Inflammatory macrophage treated with lipopolysaccharide for 1 hour (primary cell): ENCODE measurements at regions not wholly inside any gene's neighbourhood (a gene's known extent, or its start where the extent isn't known, plus 50 kb on each side); places are given as distances from the start of the nearest gene placed in this dataset.
"Not testable (repeated sequence)": the region's sequence is repeated elsewhere in the genome, so short reads cannot be mapped to it uniquely, and the experiment has no call there.

ENCODE experiments used
- DNase-seq, 2 donors: peaks; one replicate each; pipeline ENCODE4 v3.0.0-alpha.2; 2020 to 2022

DNA sequence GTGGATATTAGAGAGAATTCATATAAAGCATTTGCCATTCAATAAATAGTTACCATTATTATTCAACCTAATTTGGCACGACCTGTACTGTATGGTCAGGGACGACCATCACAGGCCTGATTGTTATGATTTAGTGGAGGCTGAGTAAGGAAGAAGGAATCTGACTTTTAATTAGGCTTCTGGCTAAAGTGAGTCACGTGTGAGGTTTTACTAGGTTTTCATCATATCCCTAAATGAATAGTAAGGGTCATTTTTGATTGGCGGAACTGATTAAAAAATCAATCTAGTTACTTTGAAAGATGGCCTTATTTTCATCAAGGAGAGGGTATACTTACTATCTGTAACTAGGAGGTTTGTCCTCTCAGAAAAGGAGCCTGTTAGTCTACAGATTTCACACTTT lies 143.4 kb downstream of the ADCYAP1 start:
- DNase-seq = no peak

DNA sequence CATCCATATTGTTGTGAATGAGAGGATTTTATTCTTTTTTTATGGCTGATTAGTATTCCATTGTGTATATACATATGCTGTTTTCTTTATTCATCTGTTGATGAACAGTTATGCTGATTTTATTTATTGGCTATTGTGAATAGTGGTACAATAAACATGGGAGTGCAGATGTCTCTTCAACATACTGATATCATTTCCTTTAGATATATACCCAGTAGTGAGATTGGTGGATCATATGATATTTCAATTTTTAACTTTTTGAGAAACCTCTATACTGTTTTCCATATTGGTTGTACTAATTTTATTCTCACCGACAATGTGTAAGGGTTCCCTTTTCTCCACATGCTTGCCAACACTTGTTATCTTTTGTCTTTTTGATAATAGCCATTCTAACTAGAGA lies 144.5 kb downstream of the ADCYAP1 start:
- DNase-seq = no peak

- DNase-seq = no peak
These were observed 145.5 kb downstream of the ADCYAP1 start for GRCh38 chr18:1050012-1050657.

DNA sequence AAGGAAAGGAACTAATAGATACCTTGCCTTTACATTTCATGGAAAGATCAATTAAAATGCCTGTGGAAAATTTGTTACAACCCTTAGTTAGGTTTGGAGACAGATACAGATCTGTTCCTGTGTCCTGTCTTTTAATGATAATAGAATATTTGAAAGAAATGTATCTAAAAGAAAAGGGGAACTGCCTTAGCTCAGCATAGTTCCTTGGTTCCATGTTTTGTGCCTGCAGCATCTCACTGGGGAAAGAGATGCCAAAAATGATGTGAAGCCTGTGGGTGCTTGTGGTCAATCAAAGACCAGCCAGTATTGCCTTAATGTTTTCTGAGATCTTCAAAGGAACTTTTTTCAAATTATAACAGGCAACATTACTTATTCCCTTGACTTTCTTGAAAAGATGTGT lies 147.6 kb downstream of the ADCYAP1 start:
- no peak for DNase-seq

- DNase-seq = no peak
These were observed 149.0 kb downstream of the ADCYAP1 start for GRCh38 chr18:1053331-1054315.

DNA sequence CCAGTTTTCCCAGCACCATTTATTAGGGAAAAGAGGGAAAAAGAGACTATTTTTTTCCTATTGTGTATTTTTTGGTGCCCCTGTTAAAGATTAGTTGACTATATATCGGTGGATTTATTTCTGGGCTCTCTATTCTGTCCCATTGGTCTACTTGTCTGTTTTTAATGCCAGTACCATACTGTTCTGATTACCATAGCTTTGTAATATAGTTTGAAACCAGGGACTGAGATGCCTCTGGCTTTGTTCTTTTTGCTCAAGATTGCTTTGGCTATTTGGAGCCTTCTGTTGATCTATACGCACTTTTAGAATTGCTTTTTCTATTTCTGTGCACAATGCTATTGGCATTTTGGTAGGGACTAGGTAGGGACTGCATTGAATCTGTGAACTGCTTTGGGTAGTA lies 151.7 kb downstream of the ADCYAP1 start:
- no peak for DNase-seq

- DNase-seq = no peak
These were observed 152.7 kb downstream of the ADCYAP1 start for GRCh38 chr18:1057367-1057766.

DNA sequence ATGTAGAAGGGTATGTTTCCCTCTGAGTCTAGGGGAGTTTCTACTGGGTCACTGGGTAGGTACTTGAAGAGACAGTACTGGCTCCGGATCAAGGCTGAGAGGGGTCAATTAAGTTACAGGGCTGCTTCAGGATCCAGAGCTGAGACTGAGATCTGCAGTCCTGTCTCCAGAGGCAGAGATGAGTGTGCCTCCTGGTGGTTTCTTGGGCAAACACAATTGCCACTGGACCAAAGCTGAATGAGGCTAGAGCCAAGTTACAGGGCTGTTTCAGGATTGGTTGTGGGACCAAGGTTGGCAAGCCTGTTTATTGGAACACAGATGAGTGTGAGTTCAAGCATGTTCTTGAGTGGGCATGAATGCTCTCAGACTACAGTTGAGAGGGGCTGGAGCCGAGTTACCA lies 157.9 kb downstream of the ADCYAP1 start:
- no peak for DNase-seq

DNA sequence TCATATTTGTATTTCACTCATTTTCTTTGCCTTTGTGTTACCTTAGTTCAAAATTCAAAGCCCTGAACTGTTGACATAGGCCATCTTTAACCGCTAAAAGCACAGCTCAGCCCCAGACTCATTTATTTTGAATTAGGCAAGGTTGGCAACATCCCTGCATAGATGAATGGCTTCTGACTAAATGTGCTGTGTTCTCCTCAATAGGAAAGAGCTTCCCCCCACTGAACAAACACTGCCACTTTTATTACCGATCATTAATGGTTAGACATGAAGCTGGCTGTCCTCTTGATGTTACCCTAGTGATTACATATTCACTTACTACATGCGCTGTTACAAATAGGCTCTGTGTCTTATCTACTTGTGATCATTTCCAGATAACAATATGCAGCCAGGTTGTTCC lies 170.7 kb downstream of the ADCYAP1 start:
- DNase-seq = no peak

DNA sequence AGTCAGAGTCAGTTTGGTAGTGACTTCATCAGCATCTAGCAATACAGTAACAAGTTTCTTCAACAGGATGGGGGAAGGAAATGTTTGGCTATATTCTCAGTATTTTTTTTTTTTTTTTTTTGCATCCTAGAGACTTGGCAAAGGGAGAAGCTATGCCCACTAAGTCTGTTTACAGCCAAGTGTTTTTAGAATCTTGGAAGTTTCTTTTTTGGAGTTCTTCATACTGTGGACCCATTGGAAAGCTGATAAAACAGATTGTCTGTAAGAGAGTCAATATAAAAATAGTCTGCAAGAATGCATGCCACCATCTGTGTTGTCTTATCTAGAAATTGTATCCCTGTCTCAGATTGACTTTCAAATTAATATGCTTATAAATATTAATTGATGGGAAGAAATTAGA lies 171.2 kb downstream of the ADCYAP1 start:
- DNase-seq = no peak

GRCh38 chr18:1078301-1078700 lies 173.6 kb downstream of the ADCYAP1 start:
- no peak for DNase-seq

DNA sequence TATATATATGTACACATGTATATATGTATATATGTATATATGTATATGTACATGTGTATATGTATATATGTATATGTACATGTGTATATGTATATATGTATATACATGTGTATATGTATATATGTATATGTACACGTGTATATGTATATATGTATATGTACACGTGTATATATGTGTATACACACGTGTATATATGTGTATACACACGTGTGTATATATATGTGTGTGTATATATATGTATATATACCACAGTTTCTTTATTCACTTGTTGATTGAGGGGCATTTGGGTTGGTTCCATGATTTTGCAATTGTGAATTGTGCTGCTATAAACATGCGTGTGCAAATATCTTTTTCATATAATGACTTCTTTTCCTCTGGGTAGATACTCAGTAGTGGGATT lies 179.0 kb downstream of the ADCYAP1 start:
- not testable (repeated sequence) for DNase-seq

DNA sequence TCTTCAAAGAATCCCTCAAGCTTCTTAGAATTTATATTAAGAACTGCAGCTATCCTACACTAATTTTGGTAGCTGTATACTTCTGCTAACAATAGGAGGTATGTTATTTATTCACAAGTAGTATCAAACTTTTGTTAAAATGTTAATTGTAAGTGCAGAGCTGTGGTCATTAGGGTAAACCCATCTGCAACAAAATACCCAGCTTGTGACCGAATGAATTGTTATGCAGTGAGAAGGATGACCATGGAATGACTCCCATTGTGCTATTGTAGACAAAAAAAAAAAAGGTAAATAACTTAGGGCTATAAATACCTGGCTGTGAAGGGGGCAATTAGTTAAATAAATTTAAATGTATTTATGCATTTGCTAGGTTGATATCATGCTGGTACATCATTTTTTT lies 186.1 kb downstream of the ADCYAP1 start:
- DNase-seq = no peak

- DNase-seq = no peak
These were observed 187.6 kb downstream of the ADCYAP1 start for GRCh38 chr18:1092228-1092627.

GRCh38 chr18:1094409-1094808 lies 189.7 kb downstream of the ADCYAP1 start:
- DNase-seq = no peak

DNA sequence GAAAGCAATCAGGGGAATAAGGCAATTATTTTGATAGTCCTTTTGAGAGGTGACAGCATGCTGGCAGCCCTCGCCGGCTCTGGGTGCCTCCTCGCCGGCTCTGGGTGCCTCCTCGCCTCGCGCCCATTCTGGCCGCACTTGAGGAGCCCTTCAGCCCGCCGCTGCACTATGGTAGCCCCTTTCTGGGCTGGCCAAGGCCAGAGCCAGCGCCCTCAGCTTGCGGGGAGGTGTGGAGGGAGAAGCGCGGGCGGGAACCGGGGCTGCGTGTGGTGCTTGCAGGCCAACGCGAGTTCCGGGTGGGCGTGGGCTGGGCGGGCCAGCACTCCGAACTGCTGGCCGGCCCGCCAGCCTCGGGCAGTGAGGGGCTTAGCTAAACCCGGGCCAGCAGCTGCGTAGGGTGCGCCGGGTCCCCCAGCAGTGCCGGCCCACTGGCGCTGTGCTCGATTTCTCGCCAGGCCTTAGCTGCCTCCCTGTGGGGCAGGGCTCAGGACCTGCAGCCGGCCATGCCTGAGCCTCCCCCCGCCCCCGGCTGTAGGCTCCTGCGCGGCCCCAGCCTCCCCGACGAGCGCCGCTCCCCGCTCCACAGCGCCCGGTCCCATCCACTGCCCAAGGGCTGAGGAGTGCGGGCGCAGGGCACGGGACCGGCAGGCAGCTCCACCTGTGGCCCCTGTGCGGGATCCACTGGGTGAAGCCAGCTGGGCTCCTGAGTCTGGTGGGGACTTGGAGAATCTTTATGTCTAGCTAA lies 193.5 kb downstream of the ADCYAP1 start:
- DNase-seq = not testable (repeated sequence)

- no peak for DNase-seq
These were observed 198.2 kb downstream of the ADCYAP1 start for GRCh38 chr18:1102848-1103247.

DNA sequence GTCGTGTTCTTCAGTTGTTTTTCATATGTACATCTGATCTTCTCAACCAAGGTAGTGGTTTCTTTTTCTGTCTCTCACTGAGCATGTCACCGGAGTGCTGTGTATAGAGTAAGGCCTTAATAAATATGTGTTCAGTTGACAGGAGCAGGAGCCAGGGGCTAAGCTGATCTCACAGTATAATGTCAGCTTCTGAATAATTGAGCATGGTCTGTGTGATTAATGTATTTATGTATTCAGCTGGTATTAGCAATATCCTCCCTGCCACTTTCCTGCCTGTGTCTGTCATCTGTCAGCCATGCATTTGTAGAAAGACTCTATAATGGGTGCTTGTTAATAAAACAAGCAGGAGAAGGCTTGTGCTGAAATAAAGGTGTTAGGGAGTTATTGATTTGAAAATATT lies 198.9 kb downstream of the ADCYAP1 start:
- no peak for DNase-seq

GRCh38 chr18:1104181-1104881 lies 199.7 kb downstream of the ADCYAP1 start:
- DNase-seq = no peak

GRCh38 chr18:1124495-1124894 lies 219.8 kb downstream of the ADCYAP1 start:
- DNase-seq = no peak

DNA sequence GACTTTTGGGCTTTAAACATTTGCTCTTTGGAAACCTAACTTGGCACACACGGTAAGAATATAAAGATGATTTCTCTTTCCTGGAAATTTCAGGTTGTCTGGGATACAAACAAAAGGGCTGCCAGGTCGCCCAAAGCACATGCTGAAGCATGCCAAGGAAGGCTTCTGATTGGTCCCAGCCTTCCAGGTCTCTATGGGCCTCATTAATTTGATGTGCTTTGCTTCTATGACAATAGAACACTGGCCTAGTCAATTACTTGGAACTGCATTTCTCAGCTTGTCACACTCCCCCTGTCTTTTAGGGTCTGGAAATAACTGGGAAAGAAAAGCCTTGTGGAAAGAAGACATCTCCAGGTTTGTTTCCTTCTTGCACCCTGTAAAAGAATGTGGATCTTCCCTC lies 228.9 kb downstream of the ADCYAP1 start:
- DNase-seq = no peak

GRCh38 chr18:1147730-1148129 lies 243.1 kb downstream of the ADCYAP1 start:
- no peak for DNase-seq

GRCh38 chr18:1149709-1150108 lies 245.0 kb downstream of the ADCYAP1 start:
- DNase-seq = no peak
